HepG2 (cell line): ENCODE measurements at regions not wholly inside any gene's neighbourhood (a gene's known extent, or its start where the extent isn't known, plus 50 kb on each side); places are given as distances from the start of the nearest gene placed in this dataset.

Experiments
- ATAC-seq: fragments of 200-7000 bp; cut with Tn5 transposase; 3 replicates; pipeline ENCODE4 v1.9.1; 2020; ENCODE audit warnings: mild to moderate bottlenecking, moderate library complexity
- BruUV-seq: library from RNA; stranded (reverse); fragments of 400-500 nt; replicated peaks from 2 replicates; lab custom pipeline; 2021; lab: Mats Ljungman, UMichigan
- CTCF ChIA-PET: fragments of 300-600 bp; formaldehyde crosslinking; extraction: SDS; loops from one replicate; lab custom pipeline; 2021; ENCODE audit warnings: low total read pairs, inconsistent platforms, low intra/inter-chr PET ratio; lab: Yijun Ruan, JAX
- POLR2A ChIA-PET: fragments of 350-600 bp; sonication (Branson Sonifier 250); formaldehyde crosslinking; loops from one replicate; lab custom pipeline; 2020; ENCODE audit warnings: antibody characterized with exemption, inconsistent platforms; lab: Yijun Ruan, JAX
- DNase-seq: peaks from one replicate; pipeline ENCODE4 v3.0.0-alpha.2; 2015; ENCODE audit warnings: low spot score
- FAIRE-seq: peaks from 3 replicates; lab custom pipeline; 2011; peaks lifted over from hg19 to GRCh38; lab: Jason Lieb, UNC
- H2AFZ ChIP-seq: one replicate; pipeline ENCODE4 v1.6.1; 2011; ENCODE audit warnings: low read length, inconsistent platforms
- H3K27ac ChIP-seq: fragments of 300-600 bp; 3 replicates; pipeline ENCODE4 v1.8.0; 2011; ENCODE audit warnings: mixed run types, mild to moderate bottlenecking, mixed read lengths, low read length, inconsistent platforms; ENCODE audit not compliant: insufficient read depth; ENCODE audit errors: extremely low read length
- H3K27me3 ChIP-seq, 2 experiments: fragments of 200-600 bp in 1 of 2; 2 replicates in 1 of 2; 3 replicates in 1 of 2; pipeline versions ENCODE4 v1.6.0 to v1.8.0; 2011; ENCODE audit warnings: low read length in 2 of 2, mild to moderate bottlenecking in 2 of 2, moderate library complexity in 2 of 2, inconsistent platforms in 1 of 2; ENCODE audit not compliant: insufficient read depth in 2 of 2, control insufficient read depth in 1 of 2
- H3K36me3 ChIP-seq, 2 experiments: fragments of 200-600 bp in 1 of 2; replicated peaks in 1 of 2; 2 replicates in 1 of 2; 3 replicates in 1 of 2; pipeline versions ENCODE4 v1.5.1 to v1.8.0; 2011; ENCODE audit warnings: low read length in 2 of 2, inconsistent platforms in 1 of 2; ENCODE audit not compliant: insufficient read depth in 2 of 2, control insufficient read depth in 1 of 2
- H3K4me1 ChIP-seq: 2 replicates; pipeline ENCODE4 v1.5.1; 2012; ENCODE audit warnings: low read length, inconsistent platforms; ENCODE audit not compliant: insufficient read depth
- H3K4me2 ChIP-seq: 2 replicates; pipeline ENCODE4 v1.6.0; 2011; ENCODE audit warnings: low read depth, low read length, inconsistent platforms
- H3K4me3 ChIP-seq, 3 experiments: fragments of 200-600 bp in 1 of 3; sonication (generic), shearing (Covaris generic) in 1 of 3; replicated peaks in 1 of 3; 2 replicates each; pipeline ENCODE4 v1.5.1; 2011 to 2016; ENCODE audit warnings: low read length in 3 of 3, inconsistent platforms in 2 of 3, low read depth in 2 of 3, mild to moderate bottlenecking in 2 of 3, control low read depth in 1 of 3, mixed read lengths in 1 of 3; ENCODE audit not compliant: insufficient read depth in 1 of 3
- H3K79me2 ChIP-seq: one replicate; pipeline ENCODE4 v1.6.1; 2011; ENCODE audit warnings: low read length, inconsistent platforms; ENCODE audit not compliant: insufficient read depth
- H3K9ac ChIP-seq: 2 replicates; pipeline ENCODE4 v1.6.0; 2011; ENCODE audit warnings: mild to moderate bottlenecking, low read depth, low read length, inconsistent platforms; ENCODE audit not compliant: insufficient read depth
- H3K9me3 ChIP-seq: 2 replicates; pipeline ENCODE4 v1.5.1; 2012; ENCODE audit warnings: mild to moderate bottlenecking, low read length
- H4K20me1 ChIP-seq: 2 replicates; pipeline ENCODE4 v1.6.0; 2011; ENCODE audit warnings: inconsistent platforms, mild to moderate bottlenecking, low read length, moderate library complexity; ENCODE audit not compliant: insufficient read depth
- DPF2 ChIP-seq: sonication (generic); formaldehyde crosslinking; IDR thresholded peaks from 2 replicates; pipeline ENCODE4 v1.4.0; 2020; ENCODE audit warnings: mild to moderate bottlenecking, low read depth, missing genetic modification reagents, borderline replicate concordance
- ELF3 ChIP-seq: IDR thresholded peaks from 2 replicates; pipeline ENCODE4 v1.6.1; 2016; ENCODE audit warnings: missing genetic modification reagents, missing compliant biosample characterization
- HNRNPLL ChIP-seq: fragments of 200-400 bp; formaldehyde crosslinking; IDR thresholded peaks from 2 replicates; pipeline ENCODE4 v1.6.1; 2017; ENCODE audit warnings: mild to moderate bottlenecking, low read depth, low read length; ENCODE audit not compliant: poor library complexity, severe bottlenecking
- KLF16 ChIP-seq, 2 experiments: sonication (generic) in 1 of 2; formaldehyde crosslinking in 1 of 2; IDR thresholded peaks; 2 replicates each; pipeline versions ENCODE4 v1.6.1 to v1.8.0; 2016 to 2023; ENCODE audit warnings: missing genetic modification reagents in 2 of 2, missing compliant biosample characterization in 1 of 2
- PAX8 ChIP-seq: sonication (generic); formaldehyde crosslinking; IDR thresholded peaks from 2 replicates; pipeline ENCODE4 v1.8.0; 2022; ENCODE audit warnings: mild to moderate bottlenecking, missing genetic modification reagents, borderline replicate concordance
- RAD21 ChIP-seq: fragments of 450-650 bp; formaldehyde crosslinking; IDR thresholded peaks from 2 replicates; pipeline ENCODE4 v1.5.0; 2020; ENCODE audit warnings: mild to moderate bottlenecking
- SP140L ChIP-seq: sonication (generic); formaldehyde crosslinking; IDR thresholded peaks from 2 replicates; pipeline ENCODE4 v1.4.0; 2020; ENCODE audit warnings: missing genetic modification reagents, borderline replicate concordance
- ZNF335 ChIP-seq: sonication (generic); formaldehyde crosslinking; IDR thresholded peaks from 2 replicates; pipeline ENCODE4 v1.4.0; 2020; ENCODE audit warnings: missing genetic modification reagents
- ZNF564 ChIP-seq: sonication (generic); formaldehyde crosslinking; IDR thresholded peaks from 2 replicates; pipeline ENCODE4 v1.8.1; 2023; ENCODE audit warnings: mild to moderate bottlenecking, missing genetic modification reagents
- ZNF768 ChIP-seq: sonication (generic); formaldehyde crosslinking; IDR thresholded peaks from 2 replicates; pipeline ENCODE4 v1.4.0; 2020; ENCODE audit warnings: missing genetic modification reagents
- ZNF878 ChIP-seq: sonication (generic); formaldehyde crosslinking; IDR thresholded peaks from 2 replicates; pipeline ENCODE4 v1.8.1; 2023; ENCODE audit warnings: mild to moderate bottlenecking, missing genetic modification reagents, moderate library complexity
- WGBS: methylation state at CpG from one replicate; pipeline ENCODE4 v1.1.6; 2017; ENCODE audit warnings: low lambda C conversion rate; 5-methylcytosine and 5-hydroxymethylcytosine counted together
- in situ Hi-C: cut with HindIII; loops from 2 replicates; pipeline ENCODE4 v1.10.0; 2017; ENCODE audit warnings: low pct_unique_long_range_greater_than_20kb; ENCODE audit not compliant: extremely low pct_ligation_motif_present
- intact Hi-C: fragments of 100-400 bp; cut with micrococcal nuclease; formaldehyde crosslinking; loops from one replicate; pipeline ENCODE4 v1.10.0; 2022; ENCODE audit not compliant: unreplicated experiment
- TF ChIP-seq, protein P1 (sequence below): sonication (generic); formaldehyde crosslinking; IDR thresholded peaks from 2 replicates; pipeline ENCODE4 v1.5.1; 2020; ENCODE audit warnings: mild to moderate bottlenecking, missing genetic modification reagents, borderline replicate concordance
- TF ChIP-seq, protein P2 (sequence below): sonication (generic); formaldehyde crosslinking; IDR thresholded peaks from 2 replicates; pipeline ENCODE4 v1.4.0; 2020; ENCODE audit warnings: missing genetic modification reagents

DNA sequence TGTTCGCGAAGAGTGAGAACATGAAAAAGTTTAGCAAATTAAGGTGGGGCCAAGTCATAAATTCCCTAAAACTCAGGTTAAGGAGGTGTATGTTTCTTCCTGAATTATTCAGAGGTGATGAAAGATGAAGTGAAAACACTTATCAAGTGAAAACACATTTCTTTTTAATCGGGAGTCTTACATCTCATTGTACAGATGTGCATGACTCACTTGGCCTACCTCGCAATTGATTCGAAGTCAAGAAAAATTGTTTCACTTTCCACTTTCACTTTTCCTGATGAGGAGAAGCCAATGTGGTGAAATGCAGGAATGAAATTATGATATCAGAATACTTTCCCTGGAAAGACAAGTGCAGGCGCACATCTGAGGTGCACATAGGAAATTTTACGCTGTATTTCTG is 78.7 kb downstream of the SLC25A46 start:
- intact Hi-C loops, result no loop called here
- H3K79me2 ChIP-seq, result no peaks in the 10 kb centered on the region
- BruUV-seq, result no TSS peak
- TF ChIP-seq, protein P1, sequence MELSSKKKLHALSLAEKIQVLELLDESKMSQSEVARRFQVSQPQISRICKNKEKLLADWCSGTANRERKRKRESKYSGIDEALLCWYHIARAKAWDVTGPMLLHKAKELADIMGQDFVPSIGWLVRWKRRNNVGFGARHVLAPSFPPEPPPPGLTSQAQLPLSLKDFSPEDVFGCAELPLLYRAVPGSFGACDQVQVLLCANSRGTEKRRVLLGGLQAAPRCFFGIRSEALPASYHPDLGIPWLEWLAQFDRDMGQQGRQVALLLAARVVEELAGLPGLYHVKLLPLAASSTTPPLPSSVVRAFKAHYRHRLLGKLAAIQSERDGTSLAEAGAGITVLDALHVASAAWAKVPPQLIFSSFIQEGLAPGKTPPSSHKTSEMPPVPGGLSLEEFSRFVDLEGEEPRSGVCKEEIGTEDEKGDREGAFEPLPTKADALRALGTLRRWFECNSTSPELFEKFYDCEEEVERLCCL (CRISPR knock-in tag), result no peak
- TF ChIP-seq ZNF564, result no peak
- TF ChIP-seq RAD21, result no peak
- no peak for TF ChIP-seq PAX8
- no peak for TF ChIP-seq ZNF878 (CRISPR knock-in tag)
- no peak for TF ChIP-seq HNRNPLL
- no peak for TF ChIP-seq DPF2 (CRISPR knock-in tag)
- H3K27ac ChIP-seq, result no peak overlapping the region
- ChIA-PET CTCF (no interaction called here), POLR2A (no interaction called here)
- H4K20me1 ChIP-seq, result no peaks in the 10 kb centered on the region
- no peak for DNase-seq
- H3K9ac ChIP-seq, result no peak overlapping the region
- no peak for ATAC-seq
- WGBS, result 38% methylated on average over 7 of the region's 7 CpGs
- no peak overlapping the region for H2AFZ ChIP-seq
- no peaks in the 10 kb centered on the region for H3K27me3 ChIP-seq
- no peak overlapping the region for H3K4me2 ChIP-seq
- no peak overlapping the region for H3K4me3 ChIP-seq
- FAIRE-seq, result no peak
- no peaks in the 10 kb centered on the region for H3K4me1 ChIP-seq
- no peaks in the 10 kb centered on the region for H3K9me3 ChIP-seq
- in situ Hi-C loops, result no loop called here
- H3K36me3 ChIP-seq, result no peaks in the 10 kb centered on the region

DNA sequence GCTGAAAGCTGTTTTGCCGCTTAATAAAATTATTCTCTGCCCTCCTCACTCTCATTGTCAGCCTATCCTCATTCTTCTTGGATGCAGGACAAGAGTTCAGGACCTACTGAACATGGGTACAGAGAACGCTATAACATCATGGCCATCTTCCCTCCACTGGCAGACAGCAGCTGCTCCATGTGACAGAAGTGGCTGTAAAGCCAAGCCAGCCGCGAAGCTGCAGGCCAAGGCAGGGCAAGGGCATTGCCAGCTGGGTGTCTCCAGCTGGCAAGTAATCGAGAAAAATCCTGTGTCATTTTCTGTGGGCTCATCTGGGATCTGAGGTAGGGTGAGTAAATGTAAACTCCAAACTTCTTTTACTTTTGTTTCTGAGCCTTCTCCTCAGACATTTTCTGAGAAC is 84.8 kb downstream of the SLC25A46 start:
- H3K9me3 ChIP-seq, result peaks cover 54% of the 10 kb centered on the region
- BruUV-seq, result no TSS peak
- in situ Hi-C loops (no loop called here), intact Hi-C loops (no loop called here)
- H3K36me3 ChIP-seq, result no peaks in the 10 kb centered on the region
- DNase-seq (no peak), ATAC-seq (no peak), FAIRE-seq (no peak)
- no peaks in the 10 kb centered on the region for H3K79me2 ChIP-seq
- H3K4me2 ChIP-seq, result no peak overlapping the region
- POLR2A ChIA-PET, result no interaction called here
- H3K27me3 ChIP-seq, result no peaks in the 10 kb centered on the region
- H3K9ac ChIP-seq, result no peak overlapping the region
- 31% methylated on average over 5 of the region's 5 CpGs for WGBS
- CTCF ChIA-PET, result no interaction called here
- no peak overlapping the region for H3K4me3 ChIP-seq
- H3K4me1 ChIP-seq, result no peaks in the 10 kb centered on the region
- no peak overlapping the region for H3K27ac ChIP-seq
- no peak overlapping the region for H2AFZ ChIP-seq
- H4K20me1 ChIP-seq, result no peaks in the 10 kb centered on the region
- TF ChIP-seq SP140L (CRISPR knock-in tag) (no peak), ZNF768 (CRISPR knock-in tag) (no peak), ELF3 (CRISPR knock-in tag) (no peak), KLF16 (CRISPR knock-in tag; IDR thresholded peaks at IDR 0.05) (no peak), ZNF335 (CRISPR knock-in tag) (no peak)
- TF ChIP-seq, protein P2, sequence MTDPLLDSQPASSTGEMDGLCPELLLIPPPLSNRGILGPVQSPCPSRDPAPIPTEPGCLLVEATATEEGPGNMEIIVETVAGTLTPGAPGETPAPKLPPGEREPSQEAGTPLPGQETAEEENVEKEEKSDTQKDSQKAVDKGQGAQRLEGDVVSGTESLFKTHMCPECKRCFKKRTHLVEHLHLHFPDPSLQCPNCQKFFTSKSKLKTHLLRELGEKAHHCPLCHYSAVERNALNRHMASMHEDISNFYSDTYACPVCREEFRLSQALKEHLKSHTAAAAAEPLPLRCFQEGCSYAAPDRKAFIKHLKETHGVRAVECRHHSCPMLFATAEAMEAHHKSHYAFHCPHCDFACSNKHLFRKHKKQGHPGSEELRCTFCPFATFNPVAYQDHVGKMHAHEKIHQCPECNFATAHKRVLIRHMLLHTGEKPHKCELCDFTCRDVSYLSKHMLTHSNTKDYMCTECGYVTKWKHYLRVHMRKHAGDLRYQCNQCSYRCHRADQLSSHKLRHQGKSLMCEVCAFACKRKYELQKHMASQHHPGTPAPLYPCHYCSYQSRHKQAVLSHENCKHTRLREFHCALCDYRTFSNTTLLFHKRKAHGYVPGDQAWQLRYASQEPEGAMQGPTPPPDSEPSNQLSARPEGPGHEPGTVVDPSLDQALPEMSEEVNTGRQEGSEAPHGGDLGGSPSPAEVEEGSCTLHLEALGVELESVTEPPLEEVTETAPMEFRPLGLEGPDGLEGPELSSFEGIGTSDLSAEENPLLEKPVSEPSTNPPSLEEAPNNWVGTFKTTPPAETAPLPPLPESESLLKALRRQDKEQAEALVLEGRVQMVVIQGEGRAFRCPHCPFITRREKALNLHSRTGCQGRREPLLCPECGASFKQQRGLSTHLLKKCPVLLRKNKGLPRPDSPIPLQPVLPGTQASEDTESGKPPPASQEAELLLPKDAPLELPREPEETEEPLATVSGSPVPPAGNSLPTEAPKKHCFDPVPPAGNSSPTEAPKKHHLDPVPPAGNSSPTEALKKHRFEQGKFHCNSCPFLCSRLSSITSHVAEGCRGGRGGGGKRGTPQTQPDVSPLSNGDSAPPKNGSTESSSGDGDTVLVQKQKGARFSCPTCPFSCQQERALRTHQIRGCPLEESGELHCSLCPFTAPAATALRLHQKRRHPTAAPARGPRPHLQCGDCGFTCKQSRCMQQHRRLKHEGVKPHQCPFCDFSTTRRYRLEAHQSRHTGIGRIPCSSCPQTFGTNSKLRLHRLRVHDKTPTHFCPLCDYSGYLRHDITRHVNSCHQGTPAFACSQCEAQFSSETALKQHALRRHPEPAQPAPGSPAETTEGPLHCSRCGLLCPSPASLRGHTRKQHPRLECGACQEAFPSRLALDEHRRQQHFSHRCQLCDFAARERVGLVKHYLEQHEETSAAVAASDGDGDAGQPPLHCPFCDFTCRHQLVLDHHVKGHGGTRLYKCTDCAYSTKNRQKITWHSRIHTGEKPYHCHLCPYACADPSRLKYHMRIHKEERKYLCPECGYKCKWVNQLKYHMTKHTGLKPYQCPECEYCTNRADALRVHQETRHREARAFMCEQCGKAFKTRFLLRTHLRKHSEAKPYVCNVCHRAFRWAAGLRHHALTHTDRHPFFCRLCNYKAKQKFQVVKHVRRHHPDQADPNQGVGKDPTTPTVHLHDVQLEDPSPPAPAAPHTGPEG (CRISPR knock-in tag), result no peak
